Stimulated activated CD4-positive, alpha-beta T cell treated with anti-CD3 and anti-CD28 coated beads, Interleukin-1b, Interleukin-23, amount 100 ng/mL, for 4 hours (primary cell): ENCODE measurements at regions not wholly inside any gene's neighbourhood (a gene's known extent, or its start where the extent isn't known, plus 50 kb on each side); places are given as distances from the start of the nearest gene placed in this dataset.

Experiments
- DNase-seq, 2 donors: peaks; one replicate each; pipeline ENCODE4 v3.0.0-alpha.2; 2020; ENCODE audit warnings: low read depth in 2 of 2

DNA sequence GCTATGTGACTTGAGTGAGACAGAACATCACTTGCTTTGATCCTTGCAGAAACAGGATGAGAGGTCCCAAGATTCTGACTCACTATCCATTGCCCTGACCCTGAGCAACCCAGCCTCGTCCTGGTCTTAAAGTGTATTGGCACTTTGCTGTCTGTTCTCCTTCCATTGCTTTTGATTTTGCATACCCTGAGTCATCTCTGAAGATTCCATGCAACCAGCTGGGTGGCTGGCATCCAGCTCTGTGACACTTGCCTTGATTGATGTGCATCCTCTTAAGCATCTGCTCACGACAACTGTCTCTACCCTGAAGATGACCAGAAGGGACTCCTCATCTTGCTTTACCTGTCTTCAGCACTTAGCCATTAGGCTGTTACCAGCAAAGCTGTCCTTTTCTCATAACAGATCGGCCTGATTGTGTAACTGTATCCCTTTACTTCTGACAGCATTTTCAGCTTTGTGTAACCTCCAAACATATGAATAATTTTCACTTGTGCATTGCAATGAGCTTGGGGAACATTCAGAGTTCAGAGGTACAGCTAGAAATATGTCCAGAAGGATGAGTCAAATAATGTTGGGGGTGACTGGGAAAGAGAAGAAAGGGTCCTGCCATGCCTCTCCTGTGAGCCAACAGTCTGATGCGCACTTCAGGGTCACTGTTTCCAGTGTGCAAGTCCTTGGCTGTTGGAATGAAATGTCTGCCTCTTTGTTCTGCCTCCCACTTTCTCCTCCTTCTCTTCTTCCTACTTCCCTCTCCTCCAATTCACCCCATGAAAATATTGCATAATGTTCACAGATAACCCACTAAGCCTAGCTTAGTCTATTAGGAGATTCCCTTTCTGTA lies 249.7 kb upstream of the OSR1 start:
- no peak for DNase-seq

DNA sequence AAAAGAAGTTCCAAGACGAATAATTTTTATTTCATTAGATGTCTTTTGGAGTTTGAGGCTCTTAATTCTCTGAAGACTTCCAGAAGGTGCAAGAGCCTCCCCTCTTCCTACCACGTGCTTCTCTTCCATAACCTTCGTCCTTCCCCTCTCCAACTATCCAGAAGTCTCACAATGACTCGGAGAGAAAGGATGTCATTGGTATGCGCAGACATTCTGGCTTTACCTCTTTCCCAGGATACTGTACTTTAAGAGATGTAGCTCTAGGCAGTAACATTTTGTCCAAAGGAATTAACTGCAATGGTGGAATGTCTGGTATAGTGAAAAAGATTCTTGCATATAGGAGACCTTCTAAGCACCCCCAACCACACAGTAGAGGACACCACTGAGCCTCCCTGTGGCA lies 249.0 kb upstream of the OSR1 start:
- no peak for DNase-seq

DNA sequence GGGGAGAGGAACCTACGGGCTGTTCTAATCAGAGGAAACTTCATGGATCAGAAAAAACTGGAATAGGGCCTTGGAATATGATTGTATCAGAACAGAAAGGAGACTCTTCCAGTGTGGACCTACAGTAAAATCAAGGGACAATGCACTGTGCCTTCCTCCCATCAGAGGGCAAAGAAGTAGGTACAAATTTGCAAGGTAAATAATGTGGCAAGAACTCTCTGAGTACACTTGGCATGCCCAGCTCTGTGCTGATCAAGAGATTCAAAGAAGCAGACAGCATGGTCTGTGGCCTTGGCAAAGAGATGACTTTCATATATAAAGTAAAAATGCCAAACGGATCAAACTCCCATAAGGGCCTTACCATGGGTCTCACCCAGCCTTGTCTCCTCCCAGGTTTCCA lies 242.6 kb upstream of the OSR1 start:
- DNase-seq: no peak

DNA sequence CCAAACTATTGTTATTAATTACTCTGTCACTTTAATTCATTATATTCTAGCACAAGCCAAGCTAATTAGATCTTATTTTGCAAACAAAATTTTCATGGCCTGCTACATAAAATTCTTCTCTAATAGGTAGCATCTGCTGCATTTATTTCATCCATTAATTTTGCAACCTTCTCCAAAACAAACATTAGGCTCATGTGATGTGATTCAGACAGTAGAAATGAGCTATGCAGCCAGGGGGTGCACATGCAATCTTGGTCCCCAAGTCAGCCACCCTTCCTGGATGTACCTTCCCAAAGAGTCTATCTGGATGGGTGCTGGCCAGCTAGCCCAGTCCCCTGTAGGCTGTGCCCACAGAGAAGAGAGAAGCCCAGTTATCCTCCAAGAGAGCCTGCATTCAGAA lies 242.1 kb upstream of the OSR1 start:
- no peak for DNase-seq

DNA sequence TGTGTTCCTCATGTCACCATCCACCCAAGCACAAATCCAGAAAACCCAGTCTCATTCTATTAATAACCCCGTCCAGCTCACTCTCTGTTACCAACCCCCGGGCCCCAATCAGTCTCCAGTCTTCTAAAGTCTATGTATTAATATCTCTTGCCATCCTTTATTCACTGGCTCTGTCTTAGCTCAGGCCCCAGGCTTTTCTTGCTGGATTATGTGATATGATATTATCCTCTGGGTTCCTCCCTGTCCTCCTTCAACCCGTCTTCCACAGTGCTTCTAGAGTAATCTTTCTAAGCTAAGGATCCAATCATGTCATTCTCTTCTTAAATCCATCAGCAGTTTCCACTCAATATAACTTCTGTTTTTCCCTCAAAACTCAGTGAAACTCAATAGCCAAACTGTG lies 240.5 kb upstream of the OSR1 start:
- DNase-seq: no peak

DNA sequence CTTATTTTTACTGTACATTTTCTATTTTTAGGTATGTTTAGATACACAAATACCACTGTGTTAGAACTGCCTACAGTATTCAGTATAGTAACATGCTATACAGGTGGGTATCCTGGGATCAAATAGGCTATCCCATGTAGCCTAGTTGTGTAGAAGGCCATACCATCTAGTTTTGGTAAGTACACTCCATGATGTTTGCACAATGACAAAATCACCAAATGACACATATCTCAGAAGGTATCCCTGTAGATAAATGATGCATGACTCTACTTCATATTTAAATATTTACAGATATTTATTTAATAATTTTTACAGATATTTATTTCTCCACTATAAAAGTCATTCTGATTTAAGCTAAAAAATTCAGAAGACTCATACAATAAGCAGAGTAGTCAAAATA lies 233.8 kb upstream of the OSR1 start:
- DNase-seq: no peak

DNA sequence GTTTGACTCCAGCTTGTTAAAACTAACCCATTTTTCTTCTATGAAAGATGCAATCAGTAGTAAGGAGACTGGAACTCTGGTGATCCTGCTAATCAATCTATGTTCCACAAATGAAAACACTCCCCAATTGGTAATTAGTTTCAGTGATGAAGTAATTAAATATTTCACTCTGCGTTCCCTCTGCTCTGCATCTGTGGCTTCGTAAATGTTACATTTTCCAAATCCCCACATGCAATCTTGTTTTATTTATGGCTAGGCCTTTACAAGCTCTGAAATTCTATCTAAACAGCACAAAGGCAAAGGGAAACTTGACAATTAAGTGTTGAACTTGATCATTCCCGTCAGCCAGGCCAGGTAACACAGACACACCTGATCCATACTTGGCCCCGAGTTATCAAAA lies 231.4 kb upstream of the OSR1 start:
- DNase-seq: no peak

DNA sequence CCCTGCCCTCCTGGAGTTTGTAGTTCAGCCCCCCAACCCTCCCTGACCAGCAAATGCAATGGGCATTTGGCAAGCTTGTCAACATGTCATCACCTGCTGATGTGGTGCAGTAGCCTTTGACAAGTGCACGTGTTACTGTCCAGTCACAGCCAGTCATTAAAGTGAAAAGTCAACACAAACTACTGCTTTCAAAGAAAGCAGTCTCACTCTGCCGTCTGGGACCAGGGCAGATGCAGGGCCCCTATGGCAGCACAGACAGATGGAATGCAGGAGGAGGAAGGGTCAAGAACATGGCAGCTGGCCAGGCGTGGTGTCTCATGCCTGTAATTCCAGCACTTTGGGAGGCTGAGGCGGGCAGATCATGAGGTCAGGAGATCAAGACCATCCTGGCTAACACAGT lies 222.4 kb upstream of the OSR1 start:
- no peak for DNase-seq

DNA sequence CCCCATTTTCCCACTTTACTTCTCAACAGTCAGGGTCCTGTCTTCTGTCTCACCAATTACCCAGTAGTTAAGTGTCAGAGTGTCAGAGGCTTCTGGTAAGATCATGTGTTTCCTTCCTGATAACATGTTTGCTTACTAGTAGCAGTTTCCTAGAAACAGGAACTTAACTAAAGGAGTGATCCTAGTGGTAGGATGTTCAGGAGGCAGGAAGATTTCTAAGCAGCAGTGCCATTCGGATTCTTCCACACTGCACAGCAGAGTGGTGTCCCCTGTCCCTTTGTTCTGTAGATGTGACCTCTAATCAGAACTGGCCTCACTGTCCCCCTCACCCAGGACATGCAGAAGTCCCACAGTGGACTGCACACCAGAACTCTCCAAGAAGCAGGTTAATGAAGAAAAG lies 221.8 kb upstream of the OSR1 start:
- no peak for DNase-seq

DNA sequence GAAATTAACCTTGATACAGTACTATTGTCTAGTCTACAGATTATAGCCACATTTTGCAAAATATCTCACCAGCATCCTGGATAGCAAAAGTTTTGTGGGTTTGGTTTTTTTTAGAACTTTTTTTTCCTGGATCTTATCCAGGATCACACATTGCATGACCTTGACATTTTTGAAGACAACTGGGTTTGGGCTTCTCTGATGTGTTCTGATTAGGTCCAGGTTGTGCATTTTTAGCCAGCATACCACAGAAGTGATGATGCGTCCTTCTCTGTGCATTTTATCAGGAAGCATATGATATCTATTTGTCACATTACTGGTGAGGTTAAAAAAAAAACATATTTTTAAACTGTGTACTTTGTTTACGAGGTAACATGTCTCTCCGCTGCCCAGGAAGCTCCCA lies 221.0 kb upstream of the OSR1 start:
- no peak for DNase-seq

DNA sequence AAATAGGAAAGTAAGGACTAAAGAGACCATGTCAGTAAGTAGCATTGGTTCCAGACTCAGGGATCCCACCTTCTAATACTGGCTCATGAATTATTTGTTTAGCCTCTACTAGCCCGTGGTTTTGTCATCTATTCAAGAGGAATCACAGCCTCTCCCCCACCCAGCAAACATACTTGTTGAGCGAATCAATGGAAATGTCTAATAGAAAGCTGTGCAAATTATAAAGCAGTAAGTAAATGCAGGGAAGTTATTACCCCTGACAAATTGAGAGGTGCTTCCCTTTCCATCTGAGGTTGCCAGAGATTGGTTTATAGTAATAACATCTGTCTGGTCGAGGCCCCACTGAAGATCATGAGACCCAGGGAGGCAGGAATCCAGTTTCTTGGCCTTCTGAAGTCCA lies 219.3 kb upstream of the OSR1 start:
- no peak for DNase-seq

DNA sequence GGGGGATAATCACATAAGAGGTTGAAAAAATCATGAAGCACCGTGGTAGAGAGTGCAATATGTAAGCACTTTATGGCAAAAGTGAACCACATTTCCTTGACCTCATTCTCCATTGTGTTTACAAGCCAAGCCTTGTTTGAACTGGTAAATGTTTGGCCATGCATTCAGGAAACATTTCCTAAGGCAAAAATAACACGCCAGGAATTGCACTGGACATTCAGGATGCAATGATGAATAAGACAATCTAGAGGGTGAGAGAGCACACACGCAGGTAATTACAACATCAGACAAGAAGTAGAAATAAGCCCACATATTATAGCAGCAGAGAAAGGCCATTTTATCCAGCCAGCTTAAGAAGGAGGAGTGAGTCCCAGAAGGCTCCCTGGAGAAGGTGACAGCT lies 218.0 kb upstream of the OSR1 start:
- DNase-seq: no peak

DNA sequence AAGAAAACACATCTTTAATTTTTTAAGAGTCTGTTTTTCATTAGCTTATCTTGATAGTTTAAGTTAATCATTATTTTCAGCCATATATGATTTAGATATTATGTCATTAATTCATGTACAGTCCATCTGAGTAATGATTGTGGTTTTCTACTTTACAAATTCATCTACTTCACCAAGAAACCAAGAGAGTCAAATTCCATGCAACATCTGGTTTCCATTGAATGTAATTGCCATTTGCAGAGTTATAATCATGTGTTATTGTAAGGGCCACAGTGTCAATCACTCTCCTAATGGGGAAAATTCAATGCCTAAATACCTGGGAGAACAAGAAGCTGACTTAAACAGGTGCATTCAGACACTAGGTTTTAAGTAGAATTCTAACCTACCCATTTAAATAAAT lies 217.2 kb upstream of the OSR1 start:
- no peak for DNase-seq

DNA sequence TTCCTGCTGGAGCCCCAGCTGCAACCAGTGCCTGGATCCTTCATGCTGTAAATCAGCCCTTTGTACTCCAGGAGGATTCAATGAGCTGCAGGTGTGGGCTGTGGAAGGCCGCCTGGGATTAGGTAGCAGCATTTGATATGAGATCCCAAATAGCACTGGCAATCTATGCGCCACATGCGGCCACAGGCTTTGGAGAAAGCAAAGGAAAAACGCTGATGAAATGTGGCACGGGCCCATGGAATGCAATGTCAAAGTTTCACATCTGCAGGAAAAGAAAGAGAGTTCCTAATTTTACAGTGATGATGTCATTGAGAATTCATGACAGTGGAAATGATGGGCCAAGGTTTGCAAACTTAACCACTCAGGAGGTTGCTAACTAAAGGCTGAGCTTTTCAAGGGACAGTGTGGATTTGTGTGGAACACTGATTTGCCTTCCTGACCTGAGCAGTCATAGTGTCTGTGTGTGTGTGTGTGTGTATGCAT lies 216.4 kb upstream of the OSR1 start:
- DNase-seq: no peak

DNA sequence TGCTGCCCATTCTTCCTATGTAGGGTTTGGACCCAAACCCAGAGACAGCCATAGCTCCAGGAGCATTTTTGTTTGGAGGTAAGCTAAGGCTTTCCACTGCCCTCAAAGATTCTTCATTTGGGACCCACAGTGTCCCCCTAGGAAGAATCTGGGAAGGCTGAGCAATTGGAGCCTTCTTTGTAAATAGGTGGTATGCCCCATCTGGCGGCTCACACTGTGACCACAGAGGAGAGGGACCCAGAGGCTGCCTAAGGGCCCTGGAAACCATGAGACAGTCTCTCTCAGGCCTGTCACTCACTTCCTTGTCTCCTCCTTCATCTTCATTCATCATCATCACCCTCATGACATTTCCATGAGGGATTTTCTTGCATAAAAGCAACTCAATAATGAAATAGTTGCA lies 215.4 kb upstream of the OSR1 start:
- DNase-seq: no peak

DNA sequence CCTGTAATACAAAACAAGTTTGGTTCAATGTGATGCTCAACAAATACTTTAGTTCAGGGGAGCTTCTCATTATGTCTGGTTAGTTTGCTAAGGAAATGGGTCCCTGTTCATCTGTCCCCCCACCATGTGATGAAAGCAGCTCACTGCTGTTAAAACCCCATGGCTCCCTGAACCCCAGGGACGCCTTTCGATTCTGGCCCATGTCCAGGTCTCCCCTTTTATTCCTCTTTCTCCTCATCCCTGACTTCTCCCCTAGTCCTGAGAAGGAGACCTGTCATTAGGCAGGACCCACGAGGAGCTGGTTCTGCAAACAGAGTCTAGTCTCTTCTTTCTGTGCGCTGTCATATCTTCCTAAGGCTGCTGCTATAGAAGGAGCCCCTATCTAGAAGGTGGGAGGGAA lies 213.3 kb upstream of the OSR1 start:
- no peak for DNase-seq

DNA sequence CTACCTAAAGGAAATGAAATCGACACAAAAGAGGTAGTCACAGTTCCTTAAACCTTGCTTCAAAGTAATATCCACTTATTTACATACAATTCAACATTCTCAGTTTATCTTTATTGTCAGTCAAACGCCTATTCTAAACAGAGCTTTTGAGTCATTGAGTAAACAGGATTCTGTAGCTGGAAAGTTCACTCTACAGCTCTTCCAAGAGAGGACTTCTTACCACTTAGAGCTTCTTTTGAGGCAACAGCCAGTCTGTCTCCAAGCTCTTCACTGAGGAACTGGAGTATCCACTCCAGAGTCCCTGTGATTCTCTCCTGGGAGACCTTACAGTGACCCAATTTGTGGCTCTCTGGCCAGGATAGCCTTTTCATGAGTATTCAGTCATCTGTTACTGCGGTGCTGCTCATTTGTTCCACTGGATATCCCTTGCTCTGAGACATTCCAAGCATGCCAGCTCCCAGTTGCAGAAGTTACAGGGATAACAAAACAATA lies 210.9 kb upstream of the OSR1 start:
- DNase-seq: no peak

DNA sequence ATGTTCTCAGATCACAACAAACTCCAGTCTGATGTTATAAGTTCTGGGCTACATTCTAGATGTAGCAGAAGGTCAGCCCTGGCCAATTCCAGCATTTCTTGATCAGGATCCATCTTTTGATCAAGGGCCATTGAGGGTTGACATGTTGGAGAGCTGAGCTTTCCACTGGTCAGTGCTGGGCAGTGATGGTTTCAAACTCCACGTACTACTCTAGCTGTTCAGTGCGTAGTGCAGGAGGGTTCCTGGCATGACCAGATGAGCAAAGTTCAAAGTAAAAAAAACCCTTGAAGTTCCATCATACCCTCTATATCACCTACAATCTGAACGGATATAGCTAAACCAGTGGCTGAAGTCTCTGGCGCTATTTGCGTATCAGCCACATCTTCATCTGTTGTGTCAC lies 210.4 kb upstream of the OSR1 start:
- DNase-seq: no peak

DNA sequence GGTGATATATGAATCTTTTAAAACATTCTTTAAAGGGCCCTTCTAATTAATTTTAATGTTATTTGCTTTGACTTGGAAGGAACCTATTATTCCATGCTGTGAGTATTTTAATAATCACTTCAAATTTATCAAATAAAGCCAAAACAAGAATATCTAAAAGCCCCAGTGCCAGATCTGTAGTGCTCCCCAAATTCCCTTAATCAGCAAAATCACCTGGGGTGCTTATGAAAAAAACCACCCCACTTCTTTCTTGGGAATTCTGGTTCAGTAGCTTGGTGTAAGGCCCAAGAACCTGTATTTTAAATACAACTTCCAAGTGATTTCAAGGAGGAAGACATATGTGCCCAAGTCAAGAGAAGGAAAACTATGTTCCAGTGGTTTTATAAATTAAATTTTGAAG lies 202.4 kb upstream of the OSR1 start:
- no peak for DNase-seq

DNA sequence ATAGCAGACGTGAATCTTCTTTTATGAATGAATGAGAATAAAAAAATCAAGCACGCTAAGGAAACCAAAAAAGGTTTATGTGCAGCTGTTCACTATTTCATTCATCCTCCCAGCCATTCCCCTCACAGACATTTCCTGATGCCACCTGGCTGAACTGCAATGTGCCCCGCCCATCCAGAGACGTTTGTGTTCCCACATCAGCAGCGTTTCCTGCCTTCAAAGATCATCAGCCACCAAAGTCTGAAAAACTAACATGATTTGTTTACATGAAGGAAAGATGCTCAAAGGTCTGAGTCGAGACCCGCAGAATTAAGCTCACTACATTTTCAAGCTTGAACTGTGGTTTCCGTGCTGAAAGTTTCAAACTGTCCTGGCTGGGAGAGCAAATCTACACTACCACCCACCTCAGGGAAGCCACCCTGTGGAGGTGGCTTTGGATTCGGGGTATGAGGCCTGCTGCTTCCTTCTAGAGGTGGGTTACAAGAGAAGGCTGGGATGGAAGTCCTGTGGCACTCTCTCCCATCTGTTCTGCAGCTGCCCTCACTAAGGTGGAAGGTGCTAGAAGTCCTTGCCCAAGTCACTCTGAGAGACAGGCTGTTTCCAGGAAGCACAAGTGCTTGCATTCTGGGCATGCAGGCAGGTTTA lies 201.3 kb upstream of the OSR1 start:
- DNase-seq: no peak

DNA sequence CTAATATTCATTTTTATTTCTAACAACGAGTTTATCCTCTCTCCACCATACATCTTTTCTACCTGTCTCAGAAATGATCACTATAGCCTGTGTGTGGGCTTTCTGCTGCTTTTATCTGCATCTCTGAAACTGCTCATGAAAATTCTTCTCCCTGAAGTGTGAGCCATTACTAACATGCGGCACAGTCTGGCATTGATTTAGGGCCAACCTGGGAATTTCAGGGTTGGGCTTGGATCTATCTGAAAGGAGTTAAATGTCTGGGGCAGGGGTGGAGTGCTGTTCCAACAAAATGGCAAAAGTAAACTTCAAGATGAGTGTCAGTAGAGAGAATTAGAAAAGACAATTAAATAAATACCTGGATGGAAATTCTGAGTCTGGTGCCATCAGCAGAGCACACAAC lies 198.2 kb upstream of the OSR1 start:
- no peak for DNase-seq

DNA sequence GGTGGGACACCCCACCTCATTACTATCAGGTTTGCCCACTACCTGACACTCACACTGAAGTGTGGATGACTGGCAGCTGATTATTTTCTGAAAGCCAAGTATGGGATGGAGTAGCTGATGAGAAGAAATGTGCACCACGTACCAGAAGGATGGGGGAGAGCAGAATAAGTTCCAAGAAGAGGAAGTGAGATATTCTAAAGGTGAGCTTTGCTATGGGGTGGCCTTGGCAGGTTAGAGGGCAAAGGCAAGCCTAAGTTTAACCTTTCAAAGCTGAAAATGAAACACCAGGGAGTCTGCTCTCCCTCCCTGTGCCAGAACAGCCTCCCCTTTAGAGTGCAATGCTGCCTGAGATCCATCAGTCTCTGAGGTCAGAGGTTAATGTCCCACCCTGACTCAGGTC lies 196.1 kb upstream of the OSR1 start:
- no peak for DNase-seq

DNA sequence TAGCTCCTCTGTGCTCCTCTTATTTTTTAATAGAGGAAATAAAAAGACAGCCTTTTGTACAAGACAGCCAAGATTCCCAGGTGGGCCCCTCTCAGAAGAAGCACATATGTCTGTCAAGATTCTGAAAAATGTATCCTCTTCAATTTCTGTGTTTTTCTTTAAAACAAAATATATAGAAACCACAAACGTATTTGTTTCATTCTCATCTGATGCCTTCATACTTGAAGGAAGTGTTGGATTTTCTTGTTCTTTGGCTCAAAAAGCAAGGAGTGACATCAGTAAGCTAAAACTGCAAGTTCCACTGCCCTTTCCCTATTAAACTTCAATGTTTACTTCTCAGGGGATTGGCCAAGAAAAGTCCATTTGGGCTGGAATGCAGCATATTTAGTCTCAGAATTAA lies 193.8 kb upstream of the OSR1 start:
- no peak for DNase-seq
